GM19324 (cell line): ENCODE measurements at regions not wholly inside any gene's neighbourhood (a gene's known extent, or its start where the extent isn't known, plus 50 kb on each side); places are given as distances from the start of the nearest gene placed in this dataset.
"Not testable (repeated sequence)": the region's sequence is repeated elsewhere in the genome, so short reads cannot be mapped to it uniquely, and the experiment has no call there.

Experiments
- ATAC-seq: cut with Tn5 transposase; IDR thresholded peaks from one replicate; pipeline ENCODE4 v1.9.1; 2021; ENCODE audit warnings: mild to moderate bottlenecking, moderate library complexity; ENCODE audit not compliant: unreplicated experiment, low FRiP score

DNA sequence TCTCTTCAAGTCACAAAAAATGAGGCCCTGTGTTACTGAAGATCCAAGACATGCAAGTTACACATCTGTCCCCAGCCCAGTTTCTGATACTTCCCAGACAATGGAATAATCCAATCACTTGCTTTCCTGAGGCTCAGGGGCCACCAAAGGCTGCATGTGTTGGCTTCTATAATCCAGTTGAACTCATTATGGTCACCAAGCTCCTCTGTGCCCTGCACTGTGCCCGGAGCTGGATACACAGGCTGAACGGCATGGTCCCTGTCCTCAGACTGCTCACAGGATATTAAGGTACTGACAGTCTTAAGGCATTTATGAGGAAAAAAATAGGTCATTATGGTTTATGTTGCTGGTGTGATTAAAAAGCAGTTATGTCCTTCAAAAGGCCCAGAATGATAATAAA lies 117.0 kb upstream of the SYT6 start:
- no peak for ATAC-seq

- no peak for ATAC-seq
Measured at GRCh38 chr1:114270282-114270681, 116.6 kb upstream of the SYT6 start.

- no peak for ATAC-seq
Measured at GRCh38 chr1:114269539-114269938, 115.9 kb upstream of the SYT6 start.

GRCh38 chr1:114263343-114263742 lies 109.7 kb upstream of the SYT6 start:
- ATAC-seq, result peak; percentile 92

DNA sequence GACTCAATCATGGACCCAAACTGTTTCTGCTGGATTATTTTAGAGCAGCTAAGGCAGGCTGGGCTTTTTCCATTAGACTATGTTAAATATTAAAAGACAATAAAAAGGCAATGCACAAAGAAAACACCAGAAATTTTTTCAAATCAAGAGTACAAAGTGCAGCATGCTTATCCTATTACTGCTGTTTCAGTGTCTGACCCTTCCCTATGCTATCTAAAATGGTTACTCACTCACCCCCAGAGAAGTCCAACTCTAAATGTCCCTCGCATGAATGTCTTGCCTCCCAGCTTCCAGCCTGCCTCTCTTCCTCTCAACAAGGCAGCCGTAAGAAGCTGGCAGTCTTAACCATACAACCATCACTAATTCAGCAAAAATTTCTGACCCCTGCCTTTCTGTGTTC lies 108.7 kb upstream of the SYT6 start:
- no peak for ATAC-seq

DNA sequence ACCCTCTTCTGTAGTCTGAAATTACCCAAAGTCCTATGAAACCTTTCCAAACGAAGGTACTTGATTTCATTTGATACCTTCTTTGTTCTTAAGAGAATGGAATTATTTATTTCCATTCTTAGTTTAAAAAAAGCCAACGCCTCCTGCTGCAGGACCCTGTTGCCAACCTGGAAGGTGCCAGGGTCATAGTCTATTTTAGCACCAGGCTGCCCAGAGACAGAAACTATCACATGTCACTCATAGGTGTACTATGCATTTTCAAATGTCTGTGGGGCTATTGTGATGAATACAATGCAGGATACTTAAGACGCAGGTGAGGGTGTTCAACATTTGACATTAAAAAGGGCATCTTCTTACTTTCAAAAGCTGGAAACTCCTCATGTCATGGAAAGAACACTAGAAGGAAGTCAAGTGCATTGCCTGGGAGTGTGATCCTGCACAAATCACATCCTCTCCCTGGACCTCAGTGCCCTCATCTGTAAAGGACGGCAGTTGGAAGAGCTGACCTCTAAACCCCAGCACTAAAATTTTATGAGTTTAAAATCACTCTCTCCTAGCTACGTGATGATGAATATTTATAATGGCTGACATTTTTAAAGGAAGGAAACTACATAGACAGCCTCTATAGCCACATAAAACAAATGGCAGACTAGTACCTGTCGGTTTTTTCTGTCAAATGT lies 107.3 kb upstream of the SYT6 start:
- ATAC-seq, result no peak

DNA sequence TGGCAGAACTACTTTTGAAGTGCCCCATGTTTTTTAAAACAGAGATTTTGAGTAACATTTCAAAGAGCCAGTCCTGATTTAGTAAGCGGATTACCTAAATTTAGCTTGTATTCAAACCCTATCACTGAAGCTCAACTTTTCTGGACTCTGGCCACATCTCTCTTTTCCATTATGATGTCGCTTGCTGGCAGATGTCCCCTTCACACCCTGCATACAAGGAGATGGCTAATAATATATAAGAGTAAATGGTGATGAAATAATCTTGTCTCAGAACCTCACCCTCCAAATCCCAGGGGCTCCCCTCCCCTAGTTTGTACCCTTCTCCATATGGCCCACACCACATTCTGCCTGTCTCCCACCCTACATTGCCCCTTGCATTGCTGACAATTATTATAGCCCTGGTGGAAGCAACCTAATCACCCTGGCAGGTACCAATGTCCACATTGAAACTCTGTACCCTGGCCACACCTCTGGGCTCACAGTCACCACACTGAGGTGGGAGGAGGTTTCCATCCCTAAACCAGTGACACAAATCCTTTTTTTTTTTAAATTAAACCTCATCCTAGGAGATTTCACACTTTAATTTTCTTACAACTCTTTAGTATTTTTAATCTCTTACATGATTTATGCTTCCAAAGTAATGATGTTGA lies 106.0 kb upstream of the SYT6 start:
- no peak for ATAC-seq

- ATAC-seq, result no peak
Measured at GRCh38 chr1:114258633-114259032, 105.0 kb upstream of the SYT6 start.

- no peak for ATAC-seq
Measured at GRCh38 chr1:114258074-114258473, 104.4 kb upstream of the SYT6 start.

DNA sequence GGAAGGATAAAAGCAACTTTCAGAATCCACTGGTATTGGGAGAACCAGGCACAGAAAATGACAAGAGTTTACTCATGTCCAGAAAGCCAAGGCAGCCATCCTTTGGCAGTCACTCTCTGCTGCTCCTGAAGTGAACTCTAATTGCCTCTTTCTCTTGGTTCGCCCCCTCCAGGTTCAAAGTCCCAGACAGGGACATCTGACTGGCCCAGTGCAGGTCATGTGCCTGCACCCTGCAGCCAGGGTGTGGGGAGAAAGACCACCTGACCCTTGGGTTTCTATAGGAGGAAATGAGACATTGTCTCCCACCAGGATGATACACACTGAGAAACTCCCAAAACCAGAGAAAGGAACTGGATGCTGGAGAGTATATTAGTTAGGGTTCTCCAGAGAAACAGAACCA lies 103.9 kb upstream of the SYT6 start:
- no peak for ATAC-seq

DNA sequence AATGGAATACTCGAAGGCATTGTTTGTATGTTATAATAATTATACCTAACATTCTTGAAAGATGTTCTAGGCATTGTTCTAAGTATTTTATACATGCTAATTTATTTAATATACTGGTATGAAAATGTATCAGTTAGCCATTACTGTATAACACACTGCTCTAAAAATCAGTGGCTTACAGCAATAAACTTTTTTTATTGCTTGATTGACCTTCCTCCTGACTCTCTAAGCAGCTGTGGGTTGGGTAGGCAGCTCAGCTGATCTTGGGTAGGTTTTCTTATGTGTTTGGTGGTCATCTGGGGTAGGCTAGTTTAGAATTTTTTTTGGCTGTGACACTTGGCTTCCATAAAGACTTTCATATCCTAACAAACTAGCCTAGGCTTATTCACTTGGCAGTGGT lies 100.2 kb upstream of the SYT6 start:
- no peak for ATAC-seq

DNA sequence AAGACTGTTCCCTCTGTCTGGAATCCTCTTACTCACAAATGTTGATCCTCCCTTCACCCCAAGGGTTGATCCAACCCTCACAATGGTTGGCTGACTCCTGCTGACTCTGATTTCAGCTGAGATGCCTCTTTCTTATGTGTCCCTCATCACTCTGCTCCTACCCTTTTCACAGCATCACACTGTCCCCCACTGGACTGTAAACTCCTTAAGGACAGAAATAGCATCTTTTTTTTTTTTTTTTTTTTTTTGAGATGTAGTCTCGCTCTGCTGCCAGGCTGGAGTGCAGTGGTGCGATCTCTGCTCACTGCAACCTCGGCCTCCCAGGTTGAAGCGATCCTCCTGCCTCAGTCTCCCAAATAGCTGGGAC lies 97.9 kb upstream of the SYT6 start:
- ATAC-seq, result no peak

DNA sequence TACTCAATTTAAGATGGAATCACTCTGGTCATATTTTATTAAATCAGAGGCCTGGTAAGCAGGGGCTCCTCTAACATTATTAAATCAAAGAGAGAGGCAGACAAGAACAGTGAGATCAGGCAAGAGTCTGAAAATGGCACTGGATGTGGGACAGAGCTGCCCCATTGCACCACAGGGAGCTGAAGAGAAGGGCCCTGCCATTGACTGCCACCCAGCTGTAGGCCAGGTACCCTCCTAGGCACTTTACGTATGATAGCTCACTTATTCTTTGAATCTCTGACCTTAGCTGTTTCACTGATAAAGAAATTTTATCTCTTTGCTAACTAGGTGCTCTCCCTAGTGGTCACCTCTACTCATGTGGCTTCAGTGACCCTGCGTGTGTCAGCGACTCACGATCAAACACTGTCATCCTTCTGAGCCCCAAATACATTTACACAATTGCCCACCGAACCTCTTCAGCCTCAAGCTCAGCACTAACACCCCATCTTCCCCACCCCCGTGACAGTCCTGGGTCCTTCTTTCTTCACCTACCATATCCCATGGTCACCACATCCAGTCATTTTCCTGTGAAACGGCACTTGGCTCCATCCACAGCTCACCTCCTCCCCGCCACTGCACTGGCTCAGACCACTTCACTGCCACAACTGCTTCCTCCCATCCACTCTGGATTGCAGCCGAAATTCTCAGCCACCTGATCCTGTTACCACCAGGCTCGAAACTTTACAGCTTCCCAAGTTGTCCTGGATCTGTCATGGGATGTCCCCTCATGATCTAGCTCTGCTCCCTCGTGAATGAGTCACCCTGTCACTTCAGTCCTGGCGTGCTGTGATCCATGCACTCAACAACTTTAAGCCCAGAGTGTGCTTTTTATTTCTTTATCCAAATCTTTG lies 97.3 kb upstream of the SYT6 start:
- ATAC-seq, result no peak

- no peak for ATAC-seq
Measured at GRCh38 chr1:114249691-114250090, 96.0 kb upstream of the SYT6 start.

DNA sequence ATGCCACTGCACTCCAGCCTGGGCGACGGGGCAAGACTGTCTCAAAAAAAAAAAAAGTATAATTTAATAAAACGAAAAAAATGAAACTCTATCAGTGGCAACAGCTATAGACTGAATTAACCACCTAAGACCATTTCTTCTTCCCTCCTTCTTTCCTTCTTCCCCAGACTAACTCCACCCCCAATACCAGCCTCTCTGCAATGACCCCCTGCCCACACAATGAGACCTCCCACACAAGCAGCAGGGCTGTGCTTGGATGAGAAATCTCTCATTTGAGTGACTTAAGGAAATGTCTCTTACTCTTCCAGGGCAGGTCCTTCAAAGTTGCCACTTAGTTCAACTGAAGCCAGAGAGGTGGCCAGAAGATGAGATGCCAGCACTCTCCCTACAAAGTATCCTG lies 94.5 kb upstream of the SYT6 start:
- ATAC-seq, result no peak

DNA sequence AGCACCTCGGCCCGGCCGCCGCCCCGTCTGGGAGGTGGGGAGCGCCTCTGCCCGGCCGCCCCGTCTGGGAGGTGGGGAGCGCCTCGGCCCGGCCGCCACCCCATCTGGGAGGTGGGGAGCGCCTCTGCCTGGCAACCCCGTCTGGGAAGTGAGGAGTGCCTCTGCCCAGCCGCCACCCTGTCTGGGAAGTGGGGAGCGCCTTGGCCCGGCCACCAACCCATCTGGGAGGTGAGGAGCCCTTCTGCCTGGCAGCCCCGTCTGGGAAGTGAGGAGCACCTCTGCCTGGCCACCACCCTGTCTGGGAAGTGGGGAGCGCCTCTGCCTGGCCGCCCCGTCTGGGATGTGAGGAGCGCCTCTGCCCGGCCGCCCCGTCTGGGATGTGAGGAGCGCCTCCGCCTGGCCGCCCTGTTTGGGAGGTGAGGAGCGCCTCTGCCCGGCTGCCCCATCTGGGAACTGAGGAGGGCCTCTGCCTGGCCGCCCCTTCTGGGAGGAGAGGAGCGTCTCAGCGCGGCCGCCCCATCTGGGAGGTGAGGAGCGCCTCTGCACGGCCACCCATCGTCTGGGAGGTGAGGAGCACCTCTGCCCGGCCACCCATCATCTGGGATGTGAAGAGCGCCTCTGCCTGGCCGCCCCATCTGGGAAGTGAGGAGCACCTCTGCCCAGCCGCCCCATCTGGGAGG lies 89.0 kb upstream of the SYT6 start:
- not testable (repeated sequence) for ATAC-seq

DNA sequence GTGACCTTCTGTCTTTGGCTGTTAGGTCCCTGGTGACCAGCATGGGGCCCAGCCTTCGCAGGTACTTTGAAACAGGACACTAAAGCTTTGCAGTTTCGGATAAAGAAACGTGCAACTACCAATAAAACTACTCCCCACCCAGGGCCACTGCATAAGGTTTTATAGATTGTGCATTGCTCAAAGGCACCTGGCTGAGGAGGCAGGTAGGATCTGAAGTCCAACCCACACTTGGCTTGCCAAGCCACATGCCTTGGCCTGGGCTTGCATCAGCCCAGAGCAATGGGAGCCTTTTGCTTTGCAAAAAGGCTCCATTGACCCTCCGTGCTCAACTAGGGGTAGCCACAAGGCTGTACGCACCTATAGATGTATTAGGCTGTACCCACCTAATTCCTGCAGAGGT lies 84.4 kb upstream of the SYT6 start:
- no peak for ATAC-seq

DNA sequence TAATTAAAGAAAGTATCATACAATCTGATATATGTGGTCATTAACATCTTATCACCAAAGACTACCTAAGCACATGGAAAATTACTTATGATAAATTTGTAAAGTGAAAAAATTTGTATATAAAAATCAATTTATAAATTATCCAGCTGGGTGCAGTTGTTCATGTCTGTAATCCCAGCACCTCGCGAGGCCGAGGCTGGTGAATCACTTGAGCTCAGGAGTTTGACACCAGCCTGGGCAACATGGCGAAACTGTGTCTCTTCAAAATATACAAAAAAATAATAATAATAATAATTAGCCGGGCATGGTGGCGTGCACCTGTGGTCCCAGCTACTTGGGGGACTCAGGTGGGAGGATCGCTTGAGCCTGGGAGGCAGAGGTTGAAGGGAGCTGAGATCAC lies 82.8 kb upstream of the SYT6 start:
- no peak for ATAC-seq

DNA sequence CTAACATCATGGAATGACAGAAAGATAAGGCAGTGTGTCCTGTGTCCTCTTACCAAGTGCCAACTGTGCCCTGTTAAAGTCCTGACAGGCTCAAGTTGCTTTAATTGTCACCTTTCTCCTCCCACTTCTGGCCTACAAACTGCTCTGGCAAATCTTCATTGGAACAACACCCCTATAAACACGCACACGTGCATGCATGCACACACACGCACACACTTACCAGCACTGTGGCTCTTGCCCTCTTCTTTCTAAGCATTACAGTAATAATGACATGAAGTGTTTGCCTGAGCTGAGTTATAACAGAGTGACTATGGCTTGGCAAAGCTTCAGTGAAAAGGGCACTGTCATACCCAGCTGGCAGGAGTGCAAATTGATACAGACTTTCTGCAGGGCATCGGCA lies 82.3 kb upstream of the SYT6 start:
- no peak for ATAC-seq

DNA sequence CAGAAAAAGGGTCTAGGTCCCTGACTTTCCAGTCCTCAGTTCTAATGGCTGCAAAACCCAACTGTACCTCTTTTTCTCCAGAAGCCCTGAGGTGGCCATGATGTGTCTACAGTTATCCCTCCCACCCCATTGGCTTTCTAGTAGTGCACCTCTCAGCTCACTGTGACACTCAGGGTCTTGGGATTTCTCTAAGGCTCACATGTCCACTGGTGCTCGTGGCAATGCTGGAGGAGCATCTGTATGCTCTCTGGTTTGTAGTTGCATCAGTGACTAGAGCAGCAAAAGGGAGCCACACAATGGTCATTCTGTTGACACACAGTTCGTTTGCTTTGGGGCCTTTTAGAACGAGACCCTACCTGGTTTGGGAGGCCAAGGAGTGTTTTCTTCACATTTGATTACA lies 81.6 kb upstream of the SYT6 start:
- ATAC-seq, result no peak
